ENCODE measurements at regions not wholly inside any gene's neighbourhood (a gene's known extent, or its start where the extent isn't known, plus 50 kb on each side); places are given as distances from the start of the nearest gene placed in this dataset.

DNA sequence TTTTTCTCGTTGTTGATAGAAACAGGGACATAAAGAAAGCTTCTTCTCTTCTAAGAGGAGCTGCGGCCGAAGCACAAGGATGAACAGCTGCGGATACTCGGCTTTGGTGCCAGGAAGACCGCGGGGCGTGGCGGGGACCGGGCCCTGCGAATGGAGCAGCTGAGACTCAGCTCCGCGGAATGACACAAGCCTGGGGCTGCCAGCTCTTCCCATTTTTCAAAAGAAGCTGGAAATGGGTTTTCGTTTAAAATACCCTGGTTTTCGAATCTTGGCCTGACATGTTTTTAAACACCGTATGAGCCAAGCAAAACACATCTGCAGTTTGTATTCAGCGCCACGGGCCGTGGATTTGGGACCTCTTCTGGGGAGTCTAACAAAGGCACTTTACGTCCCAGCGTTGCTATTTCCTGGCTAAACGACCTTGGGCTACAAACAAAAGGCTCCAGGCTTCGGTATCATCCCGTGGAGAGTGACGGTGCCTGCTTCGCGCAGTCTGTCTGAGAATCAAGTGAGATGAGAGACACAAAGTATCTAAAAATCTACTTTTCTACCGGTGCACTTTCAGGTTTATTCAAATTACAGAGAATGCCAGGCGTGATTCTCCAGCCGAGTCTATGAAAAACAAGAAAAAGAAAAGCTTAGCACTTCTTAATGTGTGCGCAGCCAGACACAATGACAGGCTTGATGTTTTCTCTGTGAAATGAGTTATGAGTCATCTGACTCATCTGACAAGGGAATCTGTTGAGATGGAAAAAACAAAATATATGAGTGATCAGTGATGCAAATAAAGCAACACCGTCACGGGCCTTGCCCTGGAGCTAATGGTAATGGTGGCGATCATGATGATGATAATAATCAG, 114.0 kb upstream of the TMEM132D start:
- peak; percentile 15 for DNase-seq

DNA sequence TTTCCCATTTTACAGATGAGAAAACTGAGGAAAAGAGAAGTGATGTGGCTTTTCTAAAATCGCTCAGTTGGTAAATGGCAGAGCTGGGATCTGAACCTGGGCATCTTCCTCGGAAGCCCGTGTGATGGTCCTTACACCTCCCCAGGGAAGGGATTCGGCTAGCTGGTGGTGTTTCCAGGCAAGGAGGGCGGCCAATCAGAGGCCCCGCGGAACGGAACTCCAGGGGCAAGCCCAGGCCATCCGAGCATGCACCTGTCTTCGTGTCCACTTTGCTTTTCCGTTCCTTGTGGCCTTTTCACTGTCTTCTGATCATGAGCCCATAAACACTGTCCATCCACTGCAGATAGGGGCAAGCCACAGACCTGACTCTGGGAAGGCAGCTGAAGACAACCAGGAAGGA, 114.8 kb upstream of the TMEM132D start:
- no peak for DNase-seq

- DNase-seq = peak; percentile 19
Observed at GRCh38 chr12:130026608-130027176, 122.9 kb upstream of the TMEM132D start.

GRCh38 chr12:130027798-130028197, 124.0 kb upstream of the TMEM132D start:
- DNase-seq = no peak

DNA sequence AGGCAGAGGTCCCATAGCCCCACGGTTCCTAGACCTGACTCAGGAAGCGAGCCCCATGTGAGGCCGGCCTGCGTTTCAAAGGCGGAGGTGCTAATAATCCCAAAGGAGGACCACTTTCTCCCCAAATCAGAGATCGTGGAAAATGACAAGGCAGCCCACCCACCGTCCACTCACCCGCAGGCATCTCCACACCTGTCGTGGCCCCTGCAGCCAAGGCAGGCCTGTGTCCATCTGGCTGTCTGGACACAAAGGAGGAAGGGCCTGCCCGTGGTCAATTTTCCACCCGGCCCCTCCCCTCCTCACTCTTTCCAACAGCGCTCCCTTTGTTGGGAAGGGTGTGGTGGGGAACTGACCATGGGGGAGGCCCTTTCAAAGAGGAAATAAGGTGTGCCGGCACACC, 125.3 kb upstream of the TMEM132D start:
- DNase-seq = no peak

- DNase-seq = no peak
Observed at GRCh38 chr12:130031041-130031440, 127.2 kb upstream of the TMEM132D start.

- peak; percentile 40 for DNase-seq
Observed at GRCh38 chr12:130031571-130032189, 127.9 kb upstream of the TMEM132D start.

DNA sequence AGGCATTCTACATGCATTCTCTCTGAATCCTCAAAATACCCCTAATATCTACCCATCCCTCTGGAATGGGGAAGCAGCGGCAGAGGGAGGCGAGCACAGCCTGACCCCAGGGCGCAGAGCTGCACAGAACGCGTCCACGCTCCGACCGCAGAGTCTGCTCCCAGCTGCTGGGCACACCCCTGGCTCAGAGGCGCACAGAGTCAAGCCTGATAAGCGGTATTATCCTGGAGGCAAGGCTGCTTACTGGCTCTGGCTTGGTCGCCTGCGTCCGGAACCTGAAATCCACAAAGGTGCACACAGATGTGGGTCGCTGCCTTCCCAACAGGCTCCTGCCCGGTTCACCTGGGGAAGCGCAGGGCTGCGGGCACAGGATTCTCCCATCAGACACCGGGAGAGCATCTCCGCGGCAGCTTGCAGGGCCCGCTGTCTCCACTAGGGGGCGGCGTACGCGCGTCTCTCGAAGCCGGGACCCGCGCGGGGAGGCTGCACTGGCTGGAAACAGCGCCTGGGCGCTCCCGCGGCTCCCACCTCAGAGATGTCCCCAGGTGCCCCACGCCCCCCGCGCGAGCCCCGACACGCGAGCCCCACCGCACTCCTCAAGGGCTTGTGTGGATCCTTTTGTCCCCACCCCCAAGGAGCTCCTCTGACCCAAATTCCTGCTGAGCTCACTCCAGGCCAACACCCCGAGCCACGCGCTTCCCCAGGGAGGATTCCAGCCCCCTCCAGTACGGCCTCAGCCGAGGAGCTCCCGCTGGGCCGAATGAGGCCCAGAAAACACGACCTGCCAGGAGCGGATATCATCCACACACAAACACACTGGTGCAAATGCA, 120.1 kb upstream of the FZD10 start:
- DNase-seq = no peak

GRCh38 chr12:130043685-130044406, 118.4 kb upstream of the FZD10 start:
- DNase-seq = no peak

GRCh38 chr12:130044991-130045621, 117.2 kb upstream of the FZD10 start:
- DNase-seq = no peak

GRCh38 chr12:130049666-130050065, 112.6 kb upstream of the FZD10 start:
- DNase-seq = no peak

- DNase-seq = no peak
Observed at GRCh38 chr12:130051900-130052299, 110.4 kb upstream of the FZD10 start.

DNA sequence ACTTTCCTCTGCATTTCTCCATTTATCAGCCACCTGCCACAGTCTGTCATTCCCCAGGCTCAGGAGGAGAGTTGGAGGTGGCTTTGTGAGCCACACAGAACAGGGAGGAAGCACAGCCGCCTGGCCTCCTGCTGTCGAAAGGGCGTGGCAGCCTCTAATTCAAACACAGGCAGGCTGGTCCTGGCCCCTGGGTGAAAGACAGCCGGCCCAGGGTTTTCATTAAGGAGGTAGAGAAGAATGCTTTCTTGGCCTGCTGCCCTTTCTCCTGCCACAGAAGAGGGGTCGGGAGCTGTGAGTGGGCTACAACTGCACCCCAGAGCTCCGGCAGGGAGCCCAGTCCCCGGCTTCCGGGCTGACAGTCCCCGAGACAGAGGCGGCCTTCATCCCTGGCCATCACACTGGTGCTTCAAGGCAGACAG, 108.6 kb upstream of the FZD10 start:
- no peak for DNase-seq

- no peak for DNase-seq
Observed at GRCh38 chr12:130054803-130055202, 107.5 kb upstream of the FZD10 start.

- no peak for DNase-seq
Observed at GRCh38 chr12:130058926-130059472, 103.3 kb upstream of the FZD10 start.

DNA sequence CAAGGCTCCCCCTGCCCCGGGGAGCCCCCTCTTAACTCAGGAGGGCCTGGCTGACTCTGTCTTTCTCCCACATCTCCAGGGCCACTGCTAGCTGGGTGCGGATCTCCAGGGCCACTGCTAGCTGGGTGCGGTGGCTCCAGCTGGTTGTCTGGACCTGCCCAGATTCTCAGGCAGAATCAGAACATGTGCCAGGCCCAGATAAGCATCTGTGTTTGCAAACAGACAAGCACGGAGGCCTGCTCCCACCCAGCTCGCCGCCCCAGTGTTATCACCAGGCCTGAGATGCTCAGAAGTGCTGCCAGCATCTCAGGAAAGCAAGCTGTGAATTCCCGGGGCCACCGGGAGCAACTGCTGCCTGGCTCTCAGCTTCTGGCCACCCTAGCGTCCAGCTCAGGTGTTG, 98.4 kb upstream of the FZD10 start:
- no peak for DNase-seq

GRCh38 chr12:130064999-130065398, 97.3 kb upstream of the FZD10 start:
- DNase-seq = no peak

DNA sequence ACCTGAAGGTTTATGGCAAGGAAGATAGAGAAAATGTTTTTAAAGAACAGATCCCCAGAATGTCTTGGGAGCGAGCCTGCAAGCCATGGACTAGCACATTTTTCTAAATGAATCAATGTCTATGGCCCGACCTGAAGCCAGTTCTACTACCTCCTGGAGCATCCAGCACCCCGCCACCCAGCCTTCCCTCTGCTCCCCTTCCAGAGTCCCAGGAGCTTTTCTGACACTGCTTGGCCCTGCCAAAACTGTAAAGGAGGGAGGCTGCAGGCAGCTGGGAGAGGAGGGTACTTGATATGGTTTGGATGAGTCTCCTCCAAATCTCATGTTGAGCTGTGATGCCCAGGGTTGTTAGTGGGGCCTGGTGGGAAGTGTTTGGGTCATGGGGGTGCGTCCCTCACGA, 95.5 kb upstream of the FZD10 start:
- no peak for DNase-seq

DNA sequence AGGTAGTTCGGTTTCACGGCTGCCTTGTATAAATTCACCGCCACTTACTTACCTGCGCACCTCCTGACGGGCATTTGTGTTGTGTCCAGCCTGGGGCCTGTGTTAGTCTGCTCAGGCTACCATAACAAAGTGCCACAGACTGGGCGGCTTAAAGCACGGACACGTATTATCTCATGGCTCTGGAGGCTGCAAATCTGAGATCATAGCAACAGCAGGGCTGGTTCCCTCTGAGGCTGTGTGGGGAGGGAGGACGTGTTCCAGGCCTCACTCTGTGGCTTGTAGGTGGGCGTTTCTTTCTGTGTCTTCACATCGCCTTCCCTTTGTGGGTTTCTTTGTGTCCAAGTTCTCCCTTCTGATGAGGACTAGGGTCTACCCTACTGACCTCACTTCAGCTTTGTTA, 93.5 kb upstream of the FZD10 start:
- DNase-seq = no peak

- peak; percentile 16 for DNase-seq
Observed at GRCh38 chr12:130070126-130070611, 92.1 kb upstream of the FZD10 start.

DNA sequence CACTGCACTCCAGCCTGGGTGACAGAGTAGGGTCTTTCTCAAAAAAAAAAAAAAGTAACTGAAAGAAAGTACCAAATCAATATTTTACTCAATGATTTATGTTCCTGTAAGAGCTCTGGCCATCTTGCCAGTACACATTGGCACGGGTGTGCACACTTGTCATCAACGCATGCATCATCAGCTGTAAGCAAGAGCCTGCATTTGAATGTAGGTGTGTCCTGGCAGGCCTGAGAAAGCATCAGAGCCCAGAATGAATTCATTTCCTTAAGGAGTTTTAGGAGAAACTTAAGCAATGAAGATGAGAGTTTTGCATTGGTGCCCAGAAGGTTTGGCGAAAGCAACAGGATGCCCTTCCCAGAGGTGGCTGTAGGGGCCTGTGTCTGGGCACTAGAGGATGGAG, 88.5 kb upstream of the FZD10 start:
- no peak for DNase-seq

Data from fibroblast of skin of back (primary cell).